Activated naive CD8-positive, alpha-beta T cell treated with anti-CD3 and anti-CD28 coated beads for 36 hours (primary cell): ENCODE measurements at regions not wholly inside any gene's neighbourhood (a gene's known extent, or its start where the extent isn't known, plus 50 kb on each side); places are given as distances from the start of the nearest gene placed in this dataset.

ENCODE experiments used
- DNase-seq: peaks from one replicate; pipeline ENCODE4 v3.0.0; 2021
- H3K27ac Mint-ChIP-seq: one replicate; pipeline ENCODE4 v1.8.0; 2022; ENCODE audit warnings: mild to moderate bottlenecking, moderate library complexity, mixed read lengths
- H3K27me3 Mint-ChIP-seq: one replicate; pipeline ENCODE4 v1.8.0; 2022; ENCODE audit warnings: mild to moderate bottlenecking, mixed read lengths
- H3K36me3 Mint-ChIP-seq: one replicate; pipeline ENCODE4 v1.8.0; 2021; ENCODE audit warnings: mild to moderate bottlenecking, mixed read lengths
- H3K4me1 Mint-ChIP-seq: one replicate; pipeline ENCODE4 v1.8.0; 2021; ENCODE audit warnings: mixed read lengths
- H3K4me3 Mint-ChIP-seq: one replicate; pipeline ENCODE4 v1.8.0; 2022; ENCODE audit warnings: mild to moderate bottlenecking, moderate library complexity, mixed read lengths
- H3K9me3 Mint-ChIP-seq: one replicate; pipeline ENCODE4 v1.8.0; 2022; ENCODE audit warnings: mixed read lengths

DNA sequence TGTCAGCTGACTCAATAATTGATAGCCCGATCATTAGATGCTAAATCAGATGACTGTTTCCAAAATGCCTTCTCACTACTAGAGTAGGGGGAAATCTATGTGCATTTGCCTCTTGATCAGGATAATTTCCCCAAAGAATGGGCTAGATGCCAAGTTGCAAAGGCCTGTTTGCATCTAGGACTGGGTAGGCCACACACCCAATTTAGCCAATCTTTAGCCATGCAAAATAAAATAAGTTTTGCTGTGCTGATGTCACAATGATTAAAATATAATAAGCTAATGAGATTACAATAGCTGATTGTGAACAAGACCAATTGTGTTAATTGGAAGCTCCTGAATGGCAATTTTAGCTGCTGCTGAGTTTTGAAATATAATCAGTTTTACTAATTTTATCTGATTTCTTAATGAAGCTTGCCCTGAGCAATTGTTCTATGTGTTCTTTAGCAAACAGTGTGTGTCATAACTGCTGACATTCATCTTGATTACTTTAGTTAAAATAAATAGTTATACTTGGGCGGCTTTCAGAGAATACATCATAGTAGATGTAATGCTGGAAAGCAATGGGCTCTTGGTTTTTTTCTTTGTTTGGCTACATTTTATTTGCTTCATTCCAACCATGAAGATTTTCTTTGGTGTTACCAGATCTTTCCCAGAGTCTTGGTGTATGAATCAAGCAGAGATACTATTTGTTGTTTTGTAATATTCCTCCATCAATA lies 973.2 kb upstream of the SLC35B3 start:
- no peak overlapping the region for H3K4me3 Mint-ChIP-seq
- H3K9me3 Mint-ChIP-seq, result no peaks in the 10 kb centered on the region
- no peak overlapping the region for H3K27ac Mint-ChIP-seq
- H3K27me3 Mint-ChIP-seq, result no peaks in the 10 kb centered on the region
- H3K36me3 Mint-ChIP-seq, result no peaks in the 10 kb centered on the region
- DNase-seq, result no peak
- no peaks in the 10 kb centered on the region for H3K4me1 Mint-ChIP-seq

DNA sequence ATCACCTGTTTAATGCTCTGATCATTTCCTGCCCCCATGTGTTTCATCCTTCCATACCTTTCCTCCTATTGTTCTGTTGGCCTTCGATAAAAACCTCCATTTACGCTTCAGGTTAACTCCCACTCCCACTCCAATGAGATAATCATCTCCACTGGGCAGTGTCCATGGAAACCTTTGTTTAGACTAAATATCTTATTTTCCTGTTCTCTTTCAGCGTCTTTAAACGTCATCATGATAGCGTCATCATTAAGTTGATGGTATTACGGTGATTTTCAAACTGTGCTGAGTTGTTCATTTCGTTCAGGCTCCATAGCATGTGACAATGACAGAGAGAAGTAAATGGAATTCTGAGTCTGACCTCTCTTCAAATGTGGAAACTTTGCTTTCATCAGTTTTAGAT lies 970.5 kb upstream of the SLC35B3 start:
- no peak overlapping the region for H3K27ac Mint-ChIP-seq
- H3K4me1 Mint-ChIP-seq, result no peaks in the 10 kb centered on the region
- no peaks in the 10 kb centered on the region for H3K36me3 Mint-ChIP-seq
- no peaks in the 10 kb centered on the region for H3K9me3 Mint-ChIP-seq
- no peak overlapping the region for H3K4me3 Mint-ChIP-seq
- H3K27me3 Mint-ChIP-seq, result no peaks in the 10 kb centered on the region
- DNase-seq, result no peak

DNA sequence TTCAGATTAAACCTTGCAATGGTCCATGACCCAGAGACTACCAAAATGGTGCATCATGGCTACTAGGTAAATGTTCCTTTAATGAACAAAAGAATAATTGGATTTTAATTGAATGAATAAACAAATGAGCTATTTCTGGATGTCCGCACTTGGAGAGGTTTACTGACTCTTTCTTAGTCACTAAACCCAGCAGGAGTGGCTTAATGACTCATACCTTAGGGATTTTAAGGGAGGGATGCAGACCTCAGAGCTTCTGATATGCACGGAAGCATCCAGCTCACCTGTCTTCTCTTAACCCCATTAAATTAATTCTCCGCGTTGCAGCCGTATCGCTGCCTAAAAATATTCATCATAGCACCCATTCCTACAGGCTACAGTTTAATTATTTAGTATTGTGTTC lies 970.0 kb upstream of the SLC35B3 start:
- Mint-ChIP-seq H3K27me3 (peaks cover 1% of the 10 kb centered on the region), H3K9me3 (no peaks in the 10 kb centered on the region), H3K27ac (no peak overlapping the region), H3K4me1 (no peaks in the 10 kb centered on the region), H3K36me3 (no peaks in the 10 kb centered on the region), H3K4me3 (no peak overlapping the region)
- DNase-seq, result no peak

DNA sequence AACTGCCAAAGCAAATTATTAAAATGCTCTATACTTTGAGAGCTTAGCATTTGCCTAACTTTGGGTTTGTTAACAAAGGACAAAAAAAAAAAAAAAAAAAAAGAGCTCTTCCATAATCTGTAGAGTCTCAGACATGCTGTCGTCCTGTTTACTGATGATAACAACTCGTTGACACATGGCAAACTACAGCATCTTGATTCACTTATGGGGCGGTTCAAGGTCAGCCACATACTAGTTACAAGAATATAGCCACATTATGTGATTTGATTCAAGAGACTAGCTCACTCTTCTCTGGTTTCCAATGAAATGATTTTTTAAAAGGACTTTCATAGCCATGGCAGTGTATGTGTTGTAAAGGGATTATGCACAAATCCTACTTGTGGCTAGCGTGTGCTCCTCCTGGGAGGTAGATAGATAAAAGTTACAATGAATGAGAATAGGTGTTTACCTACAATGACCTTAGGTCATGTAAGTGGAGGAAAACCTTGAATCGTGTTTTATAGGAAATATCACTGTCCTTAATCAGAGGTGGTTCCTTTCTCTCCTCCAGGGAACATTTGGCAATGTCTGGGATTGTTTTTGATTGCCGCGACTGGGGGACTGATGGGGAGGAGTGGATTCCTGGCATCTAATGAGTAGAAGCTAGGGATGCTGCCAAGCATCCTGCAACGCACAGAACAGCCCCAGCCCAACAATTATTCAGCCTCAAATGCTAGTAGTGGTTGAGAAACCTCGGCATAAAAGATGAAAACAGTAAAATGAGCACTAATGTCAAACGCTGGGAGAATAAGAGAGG lies 969.2 kb upstream of the SLC35B3 start:
- Mint-ChIP-seq H3K9me3 (no peaks in the 10 kb centered on the region), H3K4me1 (no peaks in the 10 kb centered on the region), H3K27me3 (peaks cover 8% of the 10 kb centered on the region), H3K27ac (no peak overlapping the region), H3K36me3 (no peaks in the 10 kb centered on the region), H3K4me3 (no peak overlapping the region)
- DNase-seq, result no peak

DNA sequence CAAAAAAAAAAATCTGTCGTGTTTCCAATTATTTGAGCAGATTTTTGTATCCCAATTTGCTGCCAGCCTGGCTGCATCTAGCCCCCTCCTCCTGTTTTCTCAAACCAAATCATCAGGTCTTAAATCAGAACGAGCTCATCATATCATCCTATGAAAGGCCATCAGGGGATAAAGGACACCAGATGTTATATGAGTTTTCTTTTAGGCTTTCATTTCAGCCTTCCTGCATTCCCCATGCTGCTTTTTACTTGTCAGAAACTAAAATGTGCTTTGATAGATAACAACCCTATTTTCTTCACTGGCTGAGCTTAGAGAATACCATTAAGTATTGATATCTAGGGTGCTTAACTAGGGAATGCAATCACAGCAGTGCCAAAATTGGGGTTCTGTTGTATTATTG lies 968.4 kb upstream of the SLC35B3 start:
- Mint-ChIP-seq H3K27me3 (peaks cover 8% of the 10 kb centered on the region), H3K36me3 (no peaks in the 10 kb centered on the region), H3K9me3 (no peaks in the 10 kb centered on the region), H3K27ac (no peak overlapping the region), H3K4me1 (no peaks in the 10 kb centered on the region), H3K4me3 (no peak overlapping the region)
- DNase-seq, result no peak

DNA sequence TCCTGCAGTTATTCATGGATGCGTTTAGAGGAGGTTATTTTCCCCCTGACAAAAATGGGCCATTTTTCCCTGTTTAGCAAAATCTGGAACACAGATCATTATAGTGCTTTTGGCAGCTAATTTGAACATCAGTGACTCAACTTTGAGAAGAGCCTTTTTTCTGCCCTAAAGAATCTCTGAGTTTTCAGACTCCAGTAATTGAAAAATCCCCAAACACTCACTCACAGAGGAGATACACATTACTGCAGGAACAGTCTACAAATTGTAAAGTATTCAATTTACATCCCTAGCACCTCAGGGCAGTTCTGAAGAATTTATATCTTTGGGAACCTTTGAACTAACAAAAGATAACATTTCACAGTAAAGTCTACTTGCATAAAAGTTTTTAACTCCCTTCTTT lies 966.6 kb upstream of the SLC35B3 start:
- no peaks in the 10 kb centered on the region for H3K4me1 Mint-ChIP-seq

DNA sequence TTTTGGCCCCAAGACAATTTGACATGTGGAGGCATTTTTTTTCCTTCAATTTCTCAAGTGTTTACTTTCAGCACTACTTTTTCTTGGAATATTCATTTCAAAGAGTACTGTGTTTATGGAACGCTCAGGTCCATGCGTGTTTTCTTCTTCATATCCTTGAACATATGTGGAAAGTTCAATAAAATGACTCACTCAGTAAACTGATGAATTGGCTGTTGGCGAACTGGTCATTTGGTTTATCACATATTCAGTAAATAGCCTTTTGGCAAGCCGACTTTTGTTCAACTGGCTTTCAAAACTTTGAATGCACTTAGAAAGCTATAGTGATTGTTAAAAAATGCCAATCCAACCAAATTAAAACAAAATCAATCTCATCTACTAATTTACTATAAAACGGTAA lies 964.6 kb upstream of the SLC35B3 start:
- Mint-ChIP-seq H3K27ac (no peak overlapping the region), H3K27me3 (peaks cover 16% of the 10 kb centered on the region), H3K4me3 (no peak overlapping the region), H3K36me3 (no peaks in the 10 kb centered on the region), H3K4me1 (no peaks in the 10 kb centered on the region), H3K9me3 (peaks cover 2% of the 10 kb centered on the region)
- DNase-seq, result no peak

More for the DNA sequence above, 966.6 kb upstream of the SLC35B3 start:
- Mint-ChIP-seq H3K9me3 (peaks cover 2% of the 10 kb centered on the region), H3K27me3 (peaks cover 16% of the 10 kb centered on the region), H3K27ac (no peak overlapping the region), H3K4me3 (no peak overlapping the region), H3K36me3 (no peaks in the 10 kb centered on the region)
- no peak for DNase-seq

DNA sequence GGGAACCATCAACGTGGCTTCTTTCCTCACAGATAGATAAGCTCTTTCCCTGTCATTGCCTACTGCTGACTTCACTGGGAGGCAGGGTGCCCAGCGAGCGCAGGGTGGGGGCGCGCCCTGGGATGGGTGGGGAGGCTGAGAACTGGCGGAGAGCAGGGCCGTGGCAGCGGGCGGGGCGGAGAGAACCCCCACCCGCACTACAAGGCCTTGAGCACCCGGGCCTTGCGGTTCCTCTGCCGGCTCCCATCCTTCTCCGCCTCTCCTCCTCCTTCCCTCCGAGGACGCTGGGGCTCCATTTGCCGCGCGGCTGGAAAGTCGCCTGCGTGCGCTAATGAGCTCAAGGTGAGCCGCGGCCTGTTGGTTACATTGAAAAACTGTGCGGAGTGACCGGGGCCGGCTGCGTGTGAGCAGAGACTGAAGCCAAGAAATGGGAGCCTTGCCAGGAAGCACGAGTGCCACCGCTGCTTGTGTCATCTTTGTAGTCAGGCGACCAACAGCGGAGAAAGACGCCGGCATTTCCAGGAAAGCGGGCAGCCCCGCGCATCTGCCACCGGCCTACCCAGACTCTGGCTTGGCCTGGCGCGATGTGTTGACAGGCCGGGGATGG lies 963.5 kb upstream of the SLC35B3 start:
- peaks cover 16% of the 10 kb centered on the region for H3K27me3 Mint-ChIP-seq
- no peak overlapping the region for H3K4me3 Mint-ChIP-seq
- H3K27ac Mint-ChIP-seq, result no peak overlapping the region
- peaks cover 2% of the 10 kb centered on the region for H3K9me3 Mint-ChIP-seq
- no peaks in the 10 kb centered on the region for H3K4me1 Mint-ChIP-seq
- H3K36me3 Mint-ChIP-seq, result no peaks in the 10 kb centered on the region
- no peak for DNase-seq

DNA sequence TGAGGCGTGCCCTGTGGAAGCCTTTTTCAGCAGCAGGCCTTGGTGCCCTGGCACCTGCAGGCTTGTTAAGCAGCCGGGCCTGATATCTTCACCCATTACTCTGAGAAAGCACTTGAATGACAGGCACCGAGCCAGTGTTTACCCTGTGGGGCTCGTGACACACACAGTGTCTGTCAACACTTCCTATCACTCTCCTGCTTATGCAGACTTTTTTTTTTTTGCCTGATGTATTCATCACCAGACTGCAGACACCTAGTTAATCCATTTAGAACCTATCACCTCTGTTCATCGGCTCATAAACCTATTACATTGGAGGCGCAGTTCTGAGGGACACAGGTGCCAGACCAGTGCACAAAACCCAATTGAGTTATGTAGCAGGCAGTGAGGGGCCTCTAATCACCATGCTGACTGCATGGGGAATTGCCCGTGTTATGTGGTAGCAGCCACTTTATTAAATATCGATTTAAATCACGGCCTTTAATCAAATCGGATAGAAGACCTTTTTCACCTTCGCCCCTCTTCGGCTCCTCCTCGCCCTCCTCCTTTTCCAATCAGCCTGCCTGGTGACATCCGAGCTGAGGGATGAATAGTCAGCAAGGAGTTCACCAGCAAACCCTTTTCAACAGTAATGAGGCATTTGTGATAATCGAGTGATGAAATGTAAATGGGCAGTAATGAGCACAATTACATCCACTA lies 962.9 kb upstream of the SLC35B3 start:
- Mint-ChIP-seq H3K4me3 (no peak overlapping the region), H3K27ac (no peak overlapping the region), H3K27me3 (peaks cover 16% of the 10 kb centered on the region), H3K36me3 (no peaks in the 10 kb centered on the region), H3K9me3 (peaks cover 2% of the 10 kb centered on the region), H3K4me1 (no peaks in the 10 kb centered on the region)
- DNase-seq, result no peak

DNA sequence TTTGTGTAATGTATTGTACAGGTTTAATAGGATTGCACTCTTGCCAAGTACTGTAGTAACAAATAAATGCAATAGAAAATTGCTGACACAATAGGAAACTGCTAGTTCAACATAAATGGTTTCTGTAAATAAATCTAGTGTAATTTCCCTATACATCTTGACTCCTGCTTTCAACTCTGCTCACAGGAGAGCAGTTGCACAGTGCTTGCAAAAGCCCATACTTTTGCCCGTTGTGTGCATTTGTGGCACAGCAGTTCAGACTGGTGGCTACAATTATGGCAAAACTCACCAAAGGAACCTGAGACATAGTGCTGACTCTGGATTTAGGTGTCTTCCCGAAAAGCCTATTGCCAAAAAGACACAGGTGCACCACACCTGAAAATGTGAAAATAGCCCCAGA lies 953.3 kb upstream of the SLC35B3 start:
- Mint-ChIP-seq H3K27me3 (no peaks in the 10 kb centered on the region), H3K4me3 (no peak overlapping the region), H3K4me1 (no peaks in the 10 kb centered on the region), H3K36me3 (no peaks in the 10 kb centered on the region), H3K27ac (no peak overlapping the region), H3K9me3 (peaks cover 4% of the 10 kb centered on the region)
- DNase-seq, result no peak

DNA sequence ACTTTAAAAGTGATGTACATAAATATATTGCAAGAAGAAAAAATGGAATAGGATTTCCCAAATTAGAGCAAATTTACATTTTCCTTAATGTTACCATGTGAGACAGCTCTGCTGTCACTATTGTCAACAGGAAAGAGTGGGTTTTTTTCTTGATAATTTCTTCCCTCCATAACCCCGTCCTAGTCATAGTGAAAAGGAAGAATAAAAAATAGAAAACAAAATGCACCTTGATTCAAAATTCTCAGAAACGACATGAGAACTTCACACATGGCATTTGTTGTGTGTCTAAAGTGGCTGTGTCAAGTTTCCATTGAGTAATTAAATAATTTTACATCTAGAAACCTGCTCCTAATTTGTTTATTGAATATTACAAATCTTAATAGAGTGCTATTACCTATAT lies 945.2 kb upstream of the SLC35B3 start:
- H3K4me1 Mint-ChIP-seq, result no peaks in the 10 kb centered on the region
- H3K27me3 Mint-ChIP-seq, result no peaks in the 10 kb centered on the region
- no peaks in the 10 kb centered on the region for H3K36me3 Mint-ChIP-seq
- no peak overlapping the region for H3K27ac Mint-ChIP-seq
- H3K4me3 Mint-ChIP-seq, result no peak overlapping the region
- DNase-seq, result no peak
- peaks cover 2% of the 10 kb centered on the region for H3K9me3 Mint-ChIP-seq

DNA sequence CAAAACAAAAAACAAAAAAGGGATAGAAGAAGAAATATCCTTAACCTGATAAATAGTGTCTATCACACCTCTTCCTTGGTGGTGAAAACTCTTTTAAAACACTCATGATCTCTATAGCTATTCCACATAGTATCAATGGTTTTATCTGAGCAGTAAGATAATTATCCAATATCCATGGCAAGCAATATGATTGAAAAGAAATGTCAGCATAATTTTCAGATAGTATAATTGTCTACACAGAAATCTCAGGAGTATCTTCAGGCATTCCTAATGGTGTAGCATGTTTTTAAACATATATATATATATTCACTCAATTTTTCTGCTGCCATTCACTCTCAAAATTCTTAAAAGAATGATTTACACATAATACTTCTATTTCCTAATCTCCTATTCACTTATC lies 938.0 kb upstream of the SLC35B3 start:
- Mint-ChIP-seq H3K36me3 (no peaks in the 10 kb centered on the region), H3K4me1 (no peaks in the 10 kb centered on the region), H3K9me3 (no peaks in the 10 kb centered on the region)

DNA sequence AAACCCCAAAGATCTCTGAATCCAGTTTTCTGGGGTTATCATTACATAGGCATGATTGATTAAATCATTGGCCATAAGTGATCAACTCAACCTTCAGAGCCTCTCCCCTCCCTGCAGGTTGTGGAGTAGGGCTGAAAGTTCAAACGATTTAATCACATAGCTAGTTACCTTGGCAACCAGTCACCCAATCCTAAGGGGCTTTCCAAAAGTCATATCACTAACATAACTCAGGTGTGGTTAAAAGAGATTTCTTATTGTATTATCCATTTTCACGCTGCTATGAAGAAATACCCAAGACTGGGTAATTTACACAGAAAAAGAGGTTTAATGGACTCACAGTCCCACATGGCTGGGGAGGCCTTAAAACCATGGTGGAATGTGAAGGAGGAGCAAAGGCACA lies 935.1 kb upstream of the SLC35B3 start:
- H3K27ac Mint-ChIP-seq, result no peak overlapping the region
- H3K27me3 Mint-ChIP-seq, result no peaks in the 10 kb centered on the region
- no peak for DNase-seq
- no peak overlapping the region for H3K4me3 Mint-ChIP-seq
- no peaks in the 10 kb centered on the region for H3K36me3 Mint-ChIP-seq
- no peaks in the 10 kb centered on the region for H3K9me3 Mint-ChIP-seq
- no peaks in the 10 kb centered on the region for H3K4me1 Mint-ChIP-seq

More for the DNA sequence above, 938.0 kb upstream of the SLC35B3 start:
- Mint-ChIP-seq H3K27ac (no peak overlapping the region), H3K27me3 (no peaks in the 10 kb centered on the region), H3K4me3 (no peak overlapping the region)
- no peak for DNase-seq

DNA sequence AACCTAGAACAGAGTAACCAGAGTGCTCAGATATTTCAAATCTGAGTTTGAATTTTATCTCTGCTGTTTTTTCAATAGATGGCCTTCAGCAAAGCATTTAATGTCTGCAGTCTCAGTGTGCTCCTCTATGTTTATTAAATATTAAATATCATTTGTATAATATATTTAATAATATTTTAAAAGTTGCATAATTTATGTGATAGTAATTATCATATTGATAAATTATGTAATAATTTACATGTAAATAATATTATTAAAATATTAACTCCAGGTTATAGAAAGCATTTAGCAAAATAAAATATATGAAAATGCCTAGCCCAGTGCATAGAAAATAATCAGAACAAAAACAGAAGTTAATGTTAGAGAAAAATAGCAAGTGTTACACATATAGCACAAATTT lies 930.0 kb upstream of the SLC35B3 start:
- Mint-ChIP-seq H3K27me3 (no peaks in the 10 kb centered on the region), H3K27ac (no peak overlapping the region), H3K4me1 (no peaks in the 10 kb centered on the region), H3K4me3 (no peak overlapping the region), H3K9me3 (peaks cover 2% of the 10 kb centered on the region), H3K36me3 (no peaks in the 10 kb centered on the region)
- DNase-seq, result no peak

DNA sequence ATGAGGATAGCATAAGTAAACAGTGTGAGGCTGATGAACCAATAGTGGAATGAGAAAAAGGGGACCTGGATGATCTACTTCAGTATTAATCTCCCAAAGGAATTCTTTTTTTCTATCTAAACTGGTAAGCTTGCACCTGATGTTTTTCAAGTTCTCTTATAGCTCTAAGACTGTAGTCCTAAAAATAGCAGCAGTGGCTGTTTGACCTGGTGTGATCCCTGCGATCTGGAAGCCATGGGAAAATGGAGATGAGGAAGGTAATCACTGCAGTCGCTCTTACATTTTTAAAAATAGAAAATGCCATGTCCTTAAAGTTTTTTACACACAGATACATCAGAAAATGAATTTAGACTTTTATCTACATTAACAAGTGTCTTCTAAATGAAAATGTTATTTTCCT lies 926.4 kb upstream of the SLC35B3 start:
- Mint-ChIP-seq H3K9me3 (peaks cover 4% of the 10 kb centered on the region), H3K27ac (no peak overlapping the region), H3K4me3 (no peak overlapping the region)

More for the DNA sequence above, 926.4 kb upstream of the SLC35B3 start:
- Mint-ChIP-seq H3K4me1 (no peaks in the 10 kb centered on the region), H3K36me3 (no peaks in the 10 kb centered on the region), H3K27me3 (no peaks in the 10 kb centered on the region)
- DNase-seq, result no peak
